ENCODE measurements at regions not wholly inside any gene's neighbourhood (a gene's known extent, or its start where the extent isn't known, plus 50 kb on each side); places are given as distances from the start of the nearest gene placed in this dataset.
"Not testable (repeated sequence)": the region's sequence is repeated elsewhere in the genome, so short reads cannot be mapped to it uniquely, and the experiment has no call there.

- H3K4me3 ChIP-seq (ENCODE audit: low read depth, low read length) = no peak overlapping the region
- POLR2A ChIA-PET = no interaction called here
- no peak for DNase-seq (ENCODE audit: low read depth, low spot score)
- TF ChIP-seq CTCF (IDR thresholded peaks at IDR 0.05; ENCODE audit: insufficient read depth, low read length, missing control alignments) = no peak
- CTCF ChIA-PET = no interaction called here
These were observed 173.1 kb upstream of the RAB6C start for GRCh38 chr2:129806317-129806716.

GRCh38 chr2:129806990-129807389, 172.5 kb upstream of the RAB6C start:
- no peak for DNase-seq (ENCODE audit: low read depth, low spot score)
- no peak for TF ChIP-seq CTCF (IDR thresholded peaks at IDR 0.05; ENCODE audit: insufficient read depth, low read length, missing control alignments)
- no peak overlapping the region for H3K4me3 ChIP-seq (ENCODE audit: low read depth, low read length)
- POLR2A ChIA-PET = no interaction called here
- CTCF ChIA-PET = interaction anchor here (1.1 kb wide), 1 partner anchor 43 kb away, joined by 3 read pairs; no protein-coding TSS in a partner anchor

- H3K4me3 ChIP-seq (ENCODE audit: low read depth, low read length); DNase-seq (ENCODE audit: low read depth, low spot score); POLR2A ChIA-PET: not testable (repeated sequence)
- CTCF ChIA-PET = interaction anchor here (1.1 kb wide), 1 partner anchor 43 kb away, joined by 3 read pairs; no protein-coding TSS in a partner anchor
These were observed 171.7 kb upstream of the RAB6C start for GRCh38 chr2:129807642-129808338.

- no peak for DNase-seq (ENCODE audit: low read depth, low spot score)
- no peak overlapping the region for H3K4me3 ChIP-seq (ENCODE audit: low read depth, low read length)
- ChIA-PET CTCF (no interaction called here), POLR2A (no interaction called here)
- no peak for TF ChIP-seq CTCF (IDR thresholded peaks at IDR 0.05; ENCODE audit: insufficient read depth, low read length, missing control alignments)
These were observed 168.9 kb upstream of the RAB6C start for GRCh38 chr2:129810521-129810920.

GRCh38 chr2:129812071-129812470, 167.4 kb upstream of the RAB6C start:
- TF ChIP-seq CTCF (IDR thresholded peaks at IDR 0.05; ENCODE audit: insufficient read depth, low read length, missing control alignments) = no peak
- ChIA-PET CTCF (no interaction called here), POLR2A (no interaction called here)
- DNase-seq (ENCODE audit: low read depth, low spot score) = no peak
- no peak overlapping the region for H3K4me3 ChIP-seq (ENCODE audit: low read depth, low read length)

- H3K4me3 ChIP-seq (ENCODE audit: low read depth, low read length) = no peak overlapping the region
- ChIA-PET CTCF (no interaction called here), POLR2A (no interaction called here)
- TF ChIP-seq CTCF (IDR thresholded peaks at IDR 0.05; ENCODE audit: insufficient read depth, low read length, missing control alignments) = no peak
- DNase-seq (ENCODE audit: low read depth, low spot score) = no peak
These were observed 166.8 kb upstream of the RAB6C start for GRCh38 chr2:129812654-129813053.

GRCh38 chr2:129813404-129813803, 166.1 kb upstream of the RAB6C start:
- no peak for DNase-seq (ENCODE audit: low read depth, low spot score)
- CTCF ChIA-PET = no interaction called here

More at GRCh38 chr2:129813404-129813803, 166.1 kb upstream of the RAB6C start:
- H3K4me3 ChIP-seq (ENCODE audit: low read depth, low read length) = no peak overlapping the region
- TF ChIP-seq CTCF (IDR thresholded peaks at IDR 0.05; ENCODE audit: insufficient read depth, low read length, missing control alignments) = no peak
- POLR2A ChIA-PET = no interaction called here

Measured in AG04449 (cell line).